ENCODE measurements at regions not wholly inside any gene's neighbourhood (a gene's known extent, or its start where the extent isn't known, plus 50 kb on each side); places are given as distances from the start of the nearest gene placed in this dataset.

DNA sequence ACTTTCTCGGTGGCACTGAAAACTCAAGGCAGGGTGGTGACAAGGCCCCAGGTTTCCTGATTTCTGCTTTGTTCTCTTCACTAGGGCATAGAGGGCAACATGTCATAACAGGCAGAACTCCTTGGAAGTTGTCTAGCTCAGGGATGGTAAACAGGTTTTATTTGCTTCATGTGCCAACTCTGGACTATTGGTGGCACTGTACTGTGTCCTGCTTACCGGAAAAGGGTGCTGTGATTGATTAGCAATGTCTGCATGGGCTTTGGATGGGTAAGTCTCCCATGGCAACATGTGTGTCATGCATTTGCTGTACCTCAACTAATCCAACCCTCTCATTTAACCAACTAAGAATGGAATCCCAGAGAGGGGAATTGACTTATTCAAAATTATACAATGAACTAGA, 70.7 kb upstream of the USP24 start:
- no peak for TF ChIP-seq POLR2A (IDR thresholded peaks at IDR 0.05; ENCODE audit: low read depth, low read length)
- TF ChIP-seq TAF1 (IDR thresholded peaks at IDR 0.05; ENCODE audit: borderline replicate concordance, low read depth, low read length) = no peak
